ENCODE measurements at regions not wholly inside any gene's neighbourhood (a gene's known extent, or its start where the extent isn't known, plus 50 kb on each side); places are given as distances from the start of the nearest gene placed in this dataset.

DNA sequence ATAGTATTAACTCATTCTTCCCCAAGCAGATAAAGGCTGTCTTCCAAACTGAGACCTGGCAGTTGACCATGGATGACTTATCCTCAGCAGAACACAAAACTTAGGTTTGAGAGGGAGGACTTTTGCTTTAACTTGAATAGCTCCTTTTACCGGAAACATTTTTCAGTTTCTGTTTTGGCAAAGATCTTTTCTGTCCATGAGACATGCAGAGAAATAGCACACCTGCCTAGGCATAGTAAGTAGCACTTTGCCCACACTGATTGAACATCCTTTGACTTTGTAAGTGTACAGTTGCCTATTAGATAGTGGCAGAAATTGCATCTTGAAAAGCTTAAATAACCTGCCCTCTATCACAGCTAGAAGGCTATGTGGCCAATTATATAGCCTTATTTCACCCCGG is 1962.5 kb downstream of the MRPL39 start:
- TF ChIP-seq CEBPB (IDR thresholded peaks at IDR 0.05) = no peak
- TF ChIP-seq RAD21 (IDR thresholded peaks at IDR 0.05; ENCODE audit: low read depth) = no peak
- TF ChIP-seq, protein P1, sequence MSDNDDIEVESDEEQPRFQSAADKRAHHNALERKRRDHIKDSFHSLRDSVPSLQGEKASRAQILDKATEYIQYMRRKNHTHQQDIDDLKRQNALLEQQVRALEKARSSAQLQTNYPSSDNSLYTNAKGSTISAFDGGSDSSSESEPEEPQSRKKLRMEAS (IDR thresholded peaks at IDR 0.05) = no peak
- no peak for TF ChIP-seq TCF12 (IDR thresholded peaks at IDR 0.05; ENCODE audit: low read depth)
- no peak for TF ChIP-seq TAF1 (IDR thresholded peaks at IDR 0.05; ENCODE audit: low read depth)
- TF ChIP-seq YY1 (IDR thresholded peaks at IDR 0.05; ENCODE audit: low read depth) = no peak
